ENCODE measurements at regions not wholly inside any gene's neighbourhood (a gene's known extent, or its start where the extent isn't known, plus 50 kb on each side); places are given as distances from the start of the nearest gene placed in this dataset.

DNA sequence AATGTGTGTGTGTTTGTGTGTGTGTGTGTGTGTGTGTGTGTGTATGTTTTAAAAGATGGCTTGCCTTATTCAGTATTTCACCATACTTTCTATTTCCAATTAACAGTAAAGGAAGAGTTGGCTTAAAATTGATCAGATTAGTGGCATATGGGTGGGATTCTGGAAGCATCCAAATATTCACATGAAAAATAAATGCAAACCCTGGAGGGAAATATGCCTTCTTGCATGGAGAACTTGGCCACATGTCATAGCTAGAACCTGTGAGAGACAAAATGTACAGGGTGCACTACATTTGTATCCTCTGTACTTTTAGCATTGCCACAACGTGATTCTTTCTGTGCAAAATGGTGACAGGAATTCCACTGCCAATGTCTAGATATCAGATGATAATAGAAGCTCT is 589.6 kb downstream of the ZNF674 start:
- TF ChIP-seq HDAC2 (IDR thresholded peaks at IDR 0.05): no peak
- TF ChIP-seq POLR2A (IDR thresholded peaks at IDR 0.05; ENCODE audit: low read length): no peak
- no peak for TF ChIP-seq TP53 (CRISPR knock-in tag; IDR thresholded peaks at IDR 0.05)
- TF ChIP-seq PHF8 (IDR thresholded peaks at IDR 0.05; ENCODE audit: borderline replicate concordance, low read depth): no peak
- TF ChIP-seq, protein P1, sequence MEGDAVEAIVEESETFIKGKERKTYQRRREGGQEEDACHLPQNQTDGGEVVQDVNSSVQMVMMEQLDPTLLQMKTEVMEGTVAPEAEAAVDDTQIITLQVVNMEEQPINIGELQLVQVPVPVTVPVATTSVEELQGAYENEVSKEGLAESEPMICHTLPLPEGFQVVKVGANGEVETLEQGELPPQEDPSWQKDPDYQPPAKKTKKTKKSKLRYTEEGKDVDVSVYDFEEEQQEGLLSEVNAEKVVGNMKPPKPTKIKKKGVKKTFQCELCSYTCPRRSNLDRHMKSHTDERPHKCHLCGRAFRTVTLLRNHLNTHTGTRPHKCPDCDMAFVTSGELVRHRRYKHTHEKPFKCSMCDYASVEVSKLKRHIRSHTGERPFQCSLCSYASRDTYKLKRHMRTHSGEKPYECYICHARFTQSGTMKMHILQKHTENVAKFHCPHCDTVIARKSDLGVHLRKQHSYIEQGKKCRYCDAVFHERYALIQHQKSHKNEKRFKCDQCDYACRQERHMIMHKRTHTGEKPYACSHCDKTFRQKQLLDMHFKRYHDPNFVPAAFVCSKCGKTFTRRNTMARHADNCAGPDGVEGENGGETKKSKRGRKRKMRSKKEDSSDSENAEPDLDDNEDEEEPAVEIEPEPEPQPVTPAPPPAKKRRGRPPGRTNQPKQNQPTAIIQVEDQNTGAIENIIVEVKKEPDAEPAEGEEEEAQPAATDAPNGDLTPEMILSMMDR (IDR thresholded peaks at IDR 0.05): no peak
- no peak for TF ChIP-seq FOSL2 (IDR thresholded peaks at IDR 0.05)
- no peak for TF ChIP-seq FOSL2 (CRISPR knock-in tag; IDR thresholded peaks at IDR 0.05)
- TF ChIP-seq RFX5 (IDR thresholded peaks at IDR 0.05): no peak
- no peak for TF ChIP-seq RAD21 (conservative IDR thresholded peaks at IDR 0.05 in 1 of 2, IDR thresholded peaks at IDR 0.05 in 1 of 2)
